ENCODE measurements at regions not wholly inside any gene's neighbourhood (a gene's known extent, or its start where the extent isn't known, plus 50 kb on each side); places are given as distances from the start of the nearest gene placed in this dataset.
"Not testable (repeated sequence)": the region's sequence is repeated elsewhere in the genome, so short reads cannot be mapped to it uniquely, and the experiment has no call there.

GRCh38 chr1:148386617-148387016 lies 96.5 kb downstream of the PPIAL4G start:
- no peak overlapping the region for H2BK20ac ChIP-seq (ENCODE audit: low read depth, low read length)
- no peak overlapping the region for H3K27ac ChIP-seq (ENCODE audit: insufficient read depth, low read length)
- ATAC-seq (ENCODE audit: low read depth) (no peak), DNase-seq (no peak)
- H3K9ac ChIP-seq (ENCODE audit: low read depth, low read length) = no peak overlapping the region
- BruUV-seq (replicated peaks) = no TSS peak
- no peak overlapping the region for H2AFZ ChIP-seq (replicated peaks; ENCODE audit: low read length, poor library complexity)
- no peak overlapping the region for H4K91ac ChIP-seq (ENCODE audit: insufficient read depth, low read depth, low read length)
- 0 out of 4 replicates have a peak, but pooled peaks cover 0 to 3% of the 10 kb centered on the region in 2 experiments for H3K79me1 ChIP-seq (ENCODE audit: low read depth in 1 of 2, low read length in 2 of 2)
- H2BK15ac ChIP-seq (ENCODE audit: low read depth, low read length) = no peak overlapping the region
- H3K9me3 ChIP-seq (ENCODE audit: control insufficient read depth, insufficient read depth, low read length) = no peaks in the 10 kb centered on the region
- no peak overlapping the region for H2AK9ac ChIP-seq (replicated peaks; ENCODE audit: low read depth, low read length, poor library complexity)
- no peak overlapping the region for H3K18ac ChIP-seq (ENCODE audit: low read depth, low read length)
- no peak overlapping the region for H2BK5ac ChIP-seq (ENCODE audit: low read depth, low read length, poor library complexity, severe bottlenecking)
- no peak overlapping the region for H3K23ac ChIP-seq (ENCODE audit: low read depth, low read length)
- intact Hi-C loops (cut with micrococcal nuclease) = no loop called here
- no peaks in the 10 kb centered on the region for H3K4me1 ChIP-seq (ENCODE audit: control insufficient read depth, insufficient read depth, low read length)
- H3K4me3 ChIP-seq (ENCODE audit: insufficient read depth, low read depth, low read length) = no peak overlapping the region
- no peaks in the 10 kb centered on the region for H4K20me1 ChIP-seq (ENCODE audit: insufficient read depth, low read length)
- TF ChIP-seq USF2 (IDR thresholded peaks at IDR 0.05; ENCODE audit: low read depth, low read length) (no peak), MXI1 (IDR thresholded peaks at IDR 0.05; ENCODE audit: borderline replicate concordance, low read depth, low read length) (no peak), CEBPB (IDR thresholded peaks at IDR 0.05; ENCODE audit: low read depth, low read length) (peak; percentile 73), BHLHE40 (IDR thresholded peaks at IDR 0.05; ENCODE audit: low read depth, low read length) (no peak), SMC3 (IDR thresholded peaks at IDR 0.05; ENCODE audit: low read depth, low read length) (no peak)
- WGBS, 2 experiments (ENCODE audit: extremely low coverage in 2 of 2, insufficient read length in 1 of 2) = 100% methylated on average over 1 of the region's 1 CpG; no CpG with 5 or more reads in 1 of the 2 experiments
- ChIA-PET CTCF (no interaction called here), POLR2A (ENCODE audit: unreplicated experiment) (no interaction called here)
- dilution Hi-C loops (cut with HindIII; ENCODE audit: low sequenced_read_pairs, unreplicated experiment) = no loop called here
- H2BK120ac ChIP-seq (ENCODE audit: low read depth, low read length) = no peak overlapping the region
- no peak overlapping the region for H2AK5ac ChIP-seq (ENCODE audit: low read depth, low read length)
- H3K36me3 ChIP-seq (ENCODE audit: control insufficient read depth, insufficient read depth, low read length) = no peaks in the 10 kb centered on the region; the same call in 1 of the 2 replicates
- in situ Hi-C loops (cut with MboI; ENCODE audit: low sequenced_read_pairs) = no loop called here
- no peak overlapping the region for H3K4me2 ChIP-seq (ENCODE audit: low read depth, low read length)
- H4K8ac ChIP-seq (ENCODE audit: low read depth in 2 of 2, low read length in 2 of 2) = no peak overlapping the region
- H4K5ac ChIP-seq (ENCODE audit: low read depth, low read length) = no peak overlapping the region
- no peak overlapping the region for H3K4ac ChIP-seq (ENCODE audit: low read depth, low read length)
- H3K14ac ChIP-seq (replicated peaks; ENCODE audit: low read depth, low read length) = no peak overlapping the region
- no peak overlapping the region for H3K56ac ChIP-seq (ENCODE audit: extremely low read depth, insufficient read depth, low read length)
- H3K27me3 ChIP-seq (ENCODE audit: control insufficient read depth, insufficient read depth, low read length) = no peaks in the 10 kb centered on the region; the same call in 1 of the 2 replicates
- no peaks in the 10 kb centered on the region for H3K9me1 ChIP-seq (ENCODE audit: insufficient read depth, low read length)

GRCh38 chr1:148386031-148386398 lies 97.1 kb downstream of the PPIAL4G start:
- H3K36me3 ChIP-seq (ENCODE audit: control insufficient read depth, insufficient read depth, low read length); POLR2A ChIA-PET (ENCODE audit: unreplicated experiment): not testable (repeated sequence)
- WGBS, 2 experiments (ENCODE audit: extremely low coverage in 2 of 2, insufficient read length in 1 of 2) = no CpG with 5 or more reads among the region's 4 CpGs

More at GRCh38 chr1:148386031-148386398, 97.1 kb downstream of the PPIAL4G start:
- H3K4me3 ChIP-seq (ENCODE audit: insufficient read depth, low read depth, low read length); H2BK15ac ChIP-seq (ENCODE audit: low read depth, low read length); H3K23ac ChIP-seq (ENCODE audit: low read depth, low read length); H2BK5ac ChIP-seq (ENCODE audit: low read depth, low read length, poor library complexity, severe bottlenecking); H3K4me2 ChIP-seq (ENCODE audit: low read depth, low read length); intact Hi-C loops (cut with micrococcal nuclease); H2AFZ ChIP-seq (replicated peaks; ENCODE audit: low read length, poor library complexity); H3K18ac ChIP-seq (ENCODE audit: low read depth, low read length); H3K9me3 ChIP-seq (ENCODE audit: control insufficient read depth, insufficient read depth, low read length); ATAC-seq (ENCODE audit: low read depth); H3K56ac ChIP-seq (ENCODE audit: extremely low read depth, insufficient read depth, low read length); H4K91ac ChIP-seq (ENCODE audit: insufficient read depth, low read depth, low read length); H3K4ac ChIP-seq (ENCODE audit: low read depth, low read length); H2BK120ac ChIP-seq (ENCODE audit: low read depth, low read length); H2AK9ac ChIP-seq (replicated peaks; ENCODE audit: low read depth, low read length, poor library complexity); H2AK5ac ChIP-seq (ENCODE audit: low read depth, low read length); H3K14ac ChIP-seq (replicated peaks; ENCODE audit: low read depth, low read length); H3K27ac ChIP-seq (ENCODE audit: insufficient read depth, low read length); in situ Hi-C loops (cut with MboI; ENCODE audit: low sequenced_read_pairs); DNase-seq; dilution Hi-C loops (cut with HindIII; ENCODE audit: low sequenced_read_pairs, unreplicated experiment); H3K9ac ChIP-seq (ENCODE audit: low read depth, low read length); H4K20me1 ChIP-seq (ENCODE audit: insufficient read depth, low read length); H4K5ac ChIP-seq (ENCODE audit: low read depth, low read length); H2BK20ac ChIP-seq (ENCODE audit: low read depth, low read length); H3K79me1 ChIP-seq (ENCODE audit: low read depth in 1 of 2, low read length in 2 of 2); CTCF ChIA-PET; BruUV-seq (replicated peaks); H3K4me1 ChIP-seq (ENCODE audit: control insufficient read depth, insufficient read depth, low read length); H3K9me1 ChIP-seq (ENCODE audit: insufficient read depth, low read length); H4K8ac ChIP-seq (ENCODE audit: low read depth in 2 of 2, low read length in 2 of 2); H3K27me3 ChIP-seq (ENCODE audit: control insufficient read depth, insufficient read depth, low read length): not testable (repeated sequence)

Data from IMR-90 (cell line).